ENCODE measurements at regions not wholly inside any gene's neighbourhood (a gene's known extent, or its start where the extent isn't known, plus 50 kb on each side); places are given as distances from the start of the nearest gene placed in this dataset.

- Histone ChIP-seq H3K27me3 (ENCODE audit: control insufficient read depth, insufficient read depth, low read length) (no peaks in the 10 kb centered on the region), H3K9me3 (ENCODE audit: control insufficient read depth, insufficient read depth, low read length) (no peaks in the 10 kb centered on the region), H3K27ac (ENCODE audit: low read depth, low read length) (no peak overlapping the region), H3K36me3 (ENCODE audit: control insufficient read depth, insufficient read depth, low read length) (no peaks in the 10 kb centered on the region), H3K4me1 (ENCODE audit: control insufficient read depth, insufficient read depth, low read length) (no peaks in the 10 kb centered on the region), H3K4me3 (ENCODE audit: low read depth, low read length) (no peak overlapping the region)
- 56% methylated on average over 8 of the region's 10 CpGs for WGBS (ENCODE audit: insufficient coverage)
- DNase-seq (ENCODE audit: low read depth in 4 of 6, low spot score in 6 of 6), result no peak
Measured at GRCh38 chr7:68279827-68280400, 1283.3 kb downstream of the TYW1 start.

GRCh38 chr7:68280931-68281330, 1284.3 kb downstream of the TYW1 start:
- Histone ChIP-seq H3K4me3 (ENCODE audit: low read depth, low read length) (no peak overlapping the region), H3K27ac (ENCODE audit: low read depth, low read length) (no peak overlapping the region), H3K27me3 (ENCODE audit: control insufficient read depth, insufficient read depth, low read length) (no peaks in the 10 kb centered on the region), H3K4me1 (ENCODE audit: control insufficient read depth, insufficient read depth, low read length) (no peaks in the 10 kb centered on the region), H3K9me3 (ENCODE audit: control insufficient read depth, insufficient read depth, low read length) (no peaks in the 10 kb centered on the region), H3K36me3 (ENCODE audit: control insufficient read depth, insufficient read depth, low read length) (no peaks in the 10 kb centered on the region)
- 100% methylated on average over 3 of the region's 3 CpGs for WGBS (ENCODE audit: insufficient coverage)
- no peak for DNase-seq (ENCODE audit: low read depth in 4 of 6, low spot score in 6 of 6)

- Histone ChIP-seq H3K9me3 (ENCODE audit: control insufficient read depth, insufficient read depth, low read length) (peaks cover 2% of the 10 kb centered on the region), H3K36me3 (ENCODE audit: control insufficient read depth, insufficient read depth, low read length) (no peaks in the 10 kb centered on the region), H3K27me3 (ENCODE audit: control insufficient read depth, insufficient read depth, low read length) (no peaks in the 10 kb centered on the region), H3K27ac (ENCODE audit: low read depth, low read length) (no peak overlapping the region), H3K4me1 (ENCODE audit: control insufficient read depth, insufficient read depth, low read length) (no peaks in the 10 kb centered on the region), H3K4me3 (ENCODE audit: low read depth, low read length) (no peak overlapping the region)
- DNase-seq (ENCODE audit: low read depth in 4 of 6, low spot score in 6 of 6), result peak in 1 of 6 donors; percentile 45
- WGBS (ENCODE audit: insufficient coverage), result 0% methylated on average over 1 of the region's 4 CpGs
Measured at GRCh38 chr7:68288144-68288593, 1291.5 kb downstream of the TYW1 start.

- Histone ChIP-seq H3K4me3 (ENCODE audit: low read depth, low read length) (no peak overlapping the region), H3K9me3 (ENCODE audit: control insufficient read depth, insufficient read depth, low read length) (no peaks in the 10 kb centered on the region), H3K27me3 (ENCODE audit: control insufficient read depth, insufficient read depth, low read length) (no peaks in the 10 kb centered on the region), H3K36me3 (ENCODE audit: control insufficient read depth, insufficient read depth, low read length) (no peaks in the 10 kb centered on the region), H3K27ac (ENCODE audit: low read depth, low read length) (no peak overlapping the region), H3K4me1 (ENCODE audit: control insufficient read depth, insufficient read depth, low read length) (no peaks in the 10 kb centered on the region)
- DNase-seq (ENCODE audit: low read depth in 4 of 6, low spot score in 6 of 6), result no peak
Measured at GRCh38 chr7:68291710-68292109, 1295.1 kb downstream of the TYW1 start.

DNA sequence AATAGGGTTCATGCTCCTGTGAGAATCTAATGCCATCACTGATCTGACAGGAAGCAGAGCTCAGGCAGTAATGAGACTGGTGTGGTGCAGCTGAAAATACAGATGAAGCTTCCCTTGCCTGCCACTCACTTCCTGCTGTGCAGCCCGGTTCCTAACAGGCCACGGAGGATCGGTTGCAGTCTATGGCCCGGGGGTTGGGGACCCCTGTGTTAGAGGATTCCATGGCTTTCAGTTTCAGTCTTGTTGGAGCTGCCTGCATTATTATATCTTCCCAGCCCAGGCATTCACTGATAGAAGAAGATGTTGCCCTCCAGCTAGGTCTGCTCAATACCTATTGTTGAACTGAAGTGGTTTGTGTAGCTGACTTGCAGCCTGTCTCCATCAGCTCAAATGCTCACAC, 1298.8 kb downstream of the TYW1 start:
- H3K27me3 ChIP-seq (ENCODE audit: control insufficient read depth, insufficient read depth, low read length), result no peaks in the 10 kb centered on the region
- H3K36me3 ChIP-seq (ENCODE audit: control insufficient read depth, insufficient read depth, low read length), result no peaks in the 10 kb centered on the region
- no peaks in the 10 kb centered on the region for H3K4me1 ChIP-seq (ENCODE audit: control insufficient read depth, insufficient read depth, low read length)
- no peaks in the 10 kb centered on the region for H3K9me3 ChIP-seq (ENCODE audit: control insufficient read depth, insufficient read depth, low read length)
- WGBS (ENCODE audit: insufficient coverage), result 56% methylated on average over 4 of the region's 4 CpGs
- DNase-seq (ENCODE audit: low read depth in 4 of 6, low spot score in 6 of 6), result no peak
- no peak overlapping the region for H3K4me3 ChIP-seq (ENCODE audit: low read depth, low read length)
- H3K27ac ChIP-seq (ENCODE audit: low read depth, low read length), result no peak overlapping the region

GRCh38 chr7:68304536-68304935, 1293.7 kb upstream of the AUTS2 start:
- no peaks in the 10 kb centered on the region for H3K36me3 ChIP-seq (ENCODE audit: control insufficient read depth, insufficient read depth, low read length)
- no CpG with 5 or more reads among the region's 2 CpGs for WGBS (ENCODE audit: insufficient coverage)
- H3K9me3 ChIP-seq (ENCODE audit: control insufficient read depth, insufficient read depth, low read length), result no peaks in the 10 kb centered on the region
- DNase-seq (ENCODE audit: low read depth in 4 of 6, low spot score in 6 of 6), result peak in 1 of 6 donors; percentile 27
- H3K27me3 ChIP-seq (ENCODE audit: control insufficient read depth, insufficient read depth, low read length), result no peaks in the 10 kb centered on the region
- H3K4me3 ChIP-seq (ENCODE audit: low read depth, low read length), result no peak overlapping the region
- no peaks in the 10 kb centered on the region for H3K4me1 ChIP-seq (ENCODE audit: control insufficient read depth, insufficient read depth, low read length)
- no peak overlapping the region for H3K27ac ChIP-seq (ENCODE audit: low read depth, low read length)

DNA sequence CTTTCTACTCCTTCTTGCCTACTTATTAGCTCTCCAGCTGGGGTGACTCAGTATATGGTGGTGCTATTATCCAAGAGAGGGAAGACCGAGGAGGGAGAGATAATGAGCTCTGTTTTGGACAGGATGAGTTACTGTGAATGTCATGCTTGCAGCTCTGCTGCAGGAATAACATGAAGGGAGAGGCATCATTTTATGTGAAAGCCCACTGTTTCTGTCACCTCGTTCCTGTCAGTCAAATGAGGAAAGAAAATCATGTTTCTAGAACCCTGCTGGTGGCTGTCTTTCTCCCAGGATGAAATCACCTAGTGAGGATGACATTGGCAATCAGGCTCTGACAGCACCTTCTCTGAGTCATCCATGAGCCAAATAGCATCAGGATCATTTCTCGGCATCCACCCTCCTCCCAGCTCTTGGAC, 1291.6 kb upstream of the AUTS2 start:
- DNase-seq (ENCODE audit: low read depth in 4 of 6, low spot score in 6 of 6), result peak in 1 of 6 donors; percentile 32
- no peaks in the 10 kb centered on the region for H3K36me3 ChIP-seq (ENCODE audit: control insufficient read depth, insufficient read depth, low read length)
- H3K4me3 ChIP-seq (ENCODE audit: low read depth, low read length), result no peak overlapping the region
- H3K27me3 ChIP-seq (ENCODE audit: control insufficient read depth, insufficient read depth, low read length), result no peaks in the 10 kb centered on the region
- H3K4me1 ChIP-seq (ENCODE audit: control insufficient read depth, insufficient read depth, low read length), result no peaks in the 10 kb centered on the region
- 64% methylated on average over 2 of the region's 3 CpGs for WGBS (ENCODE audit: insufficient coverage)
- H3K27ac ChIP-seq (ENCODE audit: low read depth, low read length), result no peak overlapping the region
- no peaks in the 10 kb centered on the region for H3K9me3 ChIP-seq (ENCODE audit: control insufficient read depth, insufficient read depth, low read length)

- Histone ChIP-seq H3K36me3 (ENCODE audit: control insufficient read depth, insufficient read depth, low read length) (no peaks in the 10 kb centered on the region), H3K9me3 (ENCODE audit: control insufficient read depth, insufficient read depth, low read length) (no peaks in the 10 kb centered on the region), H3K27me3 (ENCODE audit: control insufficient read depth, insufficient read depth, low read length) (no peaks in the 10 kb centered on the region), H3K4me1 (ENCODE audit: control insufficient read depth, insufficient read depth, low read length) (no peaks in the 10 kb centered on the region), H3K27ac (ENCODE audit: low read depth, low read length) (no peak overlapping the region), H3K4me3 (ENCODE audit: low read depth, low read length) (no peak overlapping the region)
- WGBS (ENCODE audit: insufficient coverage), result 89% methylated on average over 1 of the region's 2 CpGs
- DNase-seq (ENCODE audit: low read depth in 4 of 6, low spot score in 6 of 6), result no peak
Measured at GRCh38 chr7:68309271-68309670, 1289.0 kb upstream of the AUTS2 start.

DNA sequence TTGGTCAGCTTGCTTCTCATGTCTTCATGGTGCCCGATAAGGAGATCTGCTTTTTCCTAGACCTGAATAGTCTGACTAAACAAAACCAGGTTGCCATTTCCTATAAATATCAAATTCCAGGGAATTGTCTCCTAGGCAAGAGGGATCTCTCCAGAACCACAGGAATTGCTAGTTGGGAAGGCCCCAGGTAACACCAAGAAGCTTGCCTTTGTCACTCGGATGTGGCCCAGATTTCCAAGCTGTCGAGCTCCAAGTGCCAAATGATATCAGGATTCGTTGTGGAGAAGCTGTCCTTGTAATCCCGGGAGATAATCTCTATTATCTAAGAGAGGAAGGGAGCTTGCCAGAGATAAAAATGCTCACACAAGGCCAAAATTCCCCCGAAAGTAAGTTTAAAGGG, 1288.5 kb upstream of the AUTS2 start:
- peak in 1 of 6 donors; percentile 51 for DNase-seq (ENCODE audit: low read depth in 4 of 6, low spot score in 6 of 6)
- 65% methylated on average over 3 of the region's 6 CpGs for WGBS (ENCODE audit: insufficient coverage)

GRCh38 chr7:68311958-68312357, 1286.3 kb upstream of the AUTS2 start:
- Histone ChIP-seq H3K27me3 (ENCODE audit: control insufficient read depth, insufficient read depth, low read length) (no peaks in the 10 kb centered on the region), H3K4me3 (ENCODE audit: low read depth, low read length) (no peak overlapping the region)

More for the DNA sequence above, 1288.5 kb upstream of the AUTS2 start:
- Histone ChIP-seq H3K27me3 (ENCODE audit: control insufficient read depth, insufficient read depth, low read length) (no peaks in the 10 kb centered on the region), H3K4me3 (ENCODE audit: low read depth, low read length) (no peak overlapping the region), H3K27ac (ENCODE audit: low read depth, low read length) (no peak overlapping the region), H3K4me1 (ENCODE audit: control insufficient read depth, insufficient read depth, low read length) (no peaks in the 10 kb centered on the region), H3K36me3 (ENCODE audit: control insufficient read depth, insufficient read depth, low read length) (no peaks in the 10 kb centered on the region), H3K9me3 (ENCODE audit: control insufficient read depth, insufficient read depth, low read length) (no peaks in the 10 kb centered on the region)

More at GRCh38 chr7:68311958-68312357, 1286.3 kb upstream of the AUTS2 start:
- DNase-seq (ENCODE audit: low read depth in 4 of 6, low spot score in 6 of 6), result no peak
- Histone ChIP-seq H3K36me3 (ENCODE audit: control insufficient read depth, insufficient read depth, low read length) (no peaks in the 10 kb centered on the region), H3K4me1 (ENCODE audit: control insufficient read depth, insufficient read depth, low read length) (no peaks in the 10 kb centered on the region), H3K9me3 (ENCODE audit: control insufficient read depth, insufficient read depth, low read length) (no peaks in the 10 kb centered on the region), H3K27ac (ENCODE audit: low read depth, low read length) (no peak overlapping the region)
- WGBS (ENCODE audit: insufficient coverage), result 100% methylated on average over 2 of the region's 6 CpGs

Measured in spinal cord (tissue), 9 donors.